HG03565 (cell line): ENCODE measurements at regions not wholly inside any gene's neighbourhood (a gene's known extent, or its start where the extent isn't known, plus 50 kb on each side); places are given as distances from the start of the nearest gene placed in this dataset.
"Not testable (repeated sequence)": the region's sequence is repeated elsewhere in the genome, so short reads cannot be mapped to it uniquely, and the experiment has no call there.

ENCODE experiments used
- ATAC-seq: cut with Tn5 transposase; IDR thresholded peaks from one replicate; pipeline ENCODE4 v1.9.1; 2021; ENCODE audit warnings: mild to moderate bottlenecking, moderate library complexity; ENCODE audit not compliant: unreplicated experiment

DNA sequence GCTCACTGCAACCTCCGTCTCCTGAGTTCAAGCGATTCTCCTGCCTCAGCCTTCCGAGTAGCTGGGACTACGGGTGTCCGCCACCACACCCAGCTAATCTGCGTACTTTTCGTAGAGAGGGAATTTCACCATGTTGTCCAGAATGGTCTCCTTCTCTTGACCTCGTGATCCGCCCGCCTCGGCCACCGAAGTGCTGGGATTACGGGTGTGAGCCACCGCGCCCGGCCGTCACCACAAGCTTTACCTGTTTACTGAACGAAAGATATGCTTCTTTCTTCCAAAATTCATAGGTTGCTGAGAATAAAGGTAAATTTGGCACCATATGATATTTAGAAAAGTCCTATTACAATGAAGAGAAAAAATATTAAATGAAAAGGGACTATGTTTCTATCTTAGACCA, 333.5 kb upstream of the EPHA6 start:
- no peak for ATAC-seq

DNA sequence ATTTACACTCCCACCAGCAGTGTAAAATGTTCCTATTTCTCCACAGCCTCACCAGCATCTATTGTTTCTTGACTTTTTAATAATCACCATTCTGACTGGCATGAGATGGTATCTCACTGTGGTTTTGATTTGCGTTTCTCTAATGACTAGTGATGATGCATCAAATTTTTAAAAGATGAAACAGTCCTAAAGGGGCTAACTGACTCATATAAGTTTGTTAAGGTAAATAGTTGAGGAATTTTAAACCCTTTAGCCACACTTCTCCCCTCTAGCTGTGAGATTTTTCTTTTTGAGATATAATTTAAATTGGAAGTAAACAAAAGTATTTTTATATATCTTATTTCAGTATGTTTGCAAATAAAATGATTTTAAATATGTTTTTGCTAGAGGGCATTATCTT, 331.2 kb upstream of the EPHA6 start:
- ATAC-seq, result not testable (repeated sequence)

DNA sequence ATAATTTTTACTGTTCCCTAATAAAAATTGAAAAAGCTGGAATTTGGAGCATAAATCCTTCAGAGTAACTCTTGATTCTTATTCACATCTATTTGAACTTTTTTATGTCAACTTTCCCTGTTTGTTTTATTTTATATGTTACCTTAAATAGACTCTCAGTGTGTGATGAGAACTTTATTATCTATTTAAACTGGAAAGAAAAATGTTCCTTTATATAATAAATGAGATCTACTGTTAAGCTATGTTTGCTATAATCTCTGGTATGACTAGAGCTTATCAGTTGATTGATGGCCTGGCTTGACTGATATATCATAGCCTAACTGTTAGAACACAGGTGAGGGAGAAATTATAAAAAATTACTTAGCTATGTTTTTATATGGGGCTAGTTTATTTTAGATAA, 330.6 kb upstream of the EPHA6 start:
- no peak for ATAC-seq

DNA sequence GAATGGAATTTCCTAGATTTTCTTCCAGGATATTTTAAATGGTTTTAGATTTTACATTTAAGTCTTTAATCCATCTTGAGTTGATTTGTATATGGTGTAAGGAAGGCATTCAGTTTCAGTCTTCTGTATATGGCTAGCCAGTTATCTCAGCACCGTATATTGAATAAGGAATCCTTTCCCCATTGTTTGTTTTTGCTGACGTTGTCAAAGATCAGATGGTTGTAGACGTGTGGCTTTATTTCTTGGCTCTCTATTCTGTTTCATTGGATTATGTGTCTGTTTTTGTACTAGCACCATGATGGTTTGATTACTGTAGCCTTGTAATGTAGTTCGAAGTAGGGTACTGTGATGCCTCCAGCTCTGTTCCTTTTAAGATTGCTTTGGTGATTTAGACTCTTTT, 325.7 kb upstream of the EPHA6 start:
- ATAC-seq, result no peak

DNA sequence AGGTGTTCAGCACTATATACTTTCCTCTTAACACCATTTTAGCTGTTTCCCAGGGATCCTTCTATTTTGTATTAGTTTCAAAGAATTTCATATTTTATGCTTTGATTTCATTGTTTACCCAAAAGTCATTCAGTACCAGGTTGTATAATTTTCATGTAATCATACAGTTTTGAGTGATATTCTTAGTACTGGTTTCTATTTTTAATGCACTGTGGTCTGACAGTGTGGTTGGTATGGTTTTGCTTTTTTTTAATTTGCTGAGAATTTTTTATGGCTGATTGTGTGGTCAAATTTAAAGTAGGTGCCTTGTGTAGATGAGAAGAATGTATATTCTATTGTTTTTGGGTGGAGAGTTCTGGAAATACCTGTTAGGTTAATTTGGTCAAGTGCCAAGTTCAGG, 323.4 kb upstream of the EPHA6 start:
- no peak for ATAC-seq

DNA sequence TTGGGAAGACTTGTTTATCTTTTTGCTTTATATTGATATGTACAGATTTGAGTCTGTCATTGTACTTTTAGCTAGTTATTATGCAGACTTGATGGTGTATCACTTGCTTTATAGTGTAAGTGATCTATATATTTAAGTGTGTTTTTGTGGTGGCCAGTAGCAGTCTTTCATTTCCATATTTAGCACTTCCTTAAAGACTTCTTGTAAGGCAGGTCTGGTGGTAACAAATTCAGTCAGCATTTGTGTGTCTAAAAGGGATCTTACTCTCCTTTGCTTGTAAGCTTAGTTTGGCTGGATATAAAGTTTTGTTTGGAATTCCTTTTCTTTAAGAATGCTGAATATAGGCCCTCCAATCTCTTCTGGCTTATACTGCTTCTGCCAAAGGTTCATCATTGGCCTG, 322.5 kb upstream of the EPHA6 start:
- no peak for ATAC-seq

DNA sequence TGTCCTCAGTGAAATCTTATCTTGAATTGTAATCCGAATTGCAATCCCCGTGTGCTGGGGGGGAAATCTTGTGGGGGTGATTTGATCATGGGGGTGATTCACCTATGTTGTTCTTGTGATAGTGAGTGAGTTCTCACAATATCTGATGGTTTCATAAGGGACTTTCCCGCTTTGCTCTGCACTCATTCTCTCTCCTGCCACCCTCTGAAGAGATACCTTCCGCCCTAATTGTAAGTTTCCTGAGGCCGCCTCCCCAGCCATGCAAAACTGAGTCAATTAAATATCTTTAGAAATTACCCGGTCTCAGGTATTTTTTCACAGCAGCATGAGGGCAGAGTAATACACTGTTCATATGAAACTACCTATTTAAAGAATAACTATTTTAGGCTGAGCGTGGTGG, 304.1 kb upstream of the EPHA6 start:
- ATAC-seq, result no peak

DNA sequence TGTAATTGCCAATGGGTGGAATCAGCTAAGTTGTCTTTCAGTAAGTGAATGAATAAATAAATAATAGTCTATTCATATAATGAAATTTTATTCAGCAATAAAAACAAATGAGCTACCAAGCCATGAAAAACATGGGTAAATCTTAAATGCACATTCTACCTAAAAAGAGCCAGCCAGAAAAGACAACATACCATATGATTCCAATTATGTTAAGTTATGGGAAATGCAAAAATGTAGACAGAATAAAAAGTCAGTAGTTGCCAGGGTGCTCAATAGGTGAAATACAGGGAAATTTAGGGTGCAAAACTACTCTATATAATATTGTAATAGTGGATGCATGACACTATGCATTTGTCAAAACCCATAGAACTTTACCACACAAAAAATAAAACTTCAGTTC, 277.2 kb upstream of the EPHA6 start:
- no peak for ATAC-seq

DNA sequence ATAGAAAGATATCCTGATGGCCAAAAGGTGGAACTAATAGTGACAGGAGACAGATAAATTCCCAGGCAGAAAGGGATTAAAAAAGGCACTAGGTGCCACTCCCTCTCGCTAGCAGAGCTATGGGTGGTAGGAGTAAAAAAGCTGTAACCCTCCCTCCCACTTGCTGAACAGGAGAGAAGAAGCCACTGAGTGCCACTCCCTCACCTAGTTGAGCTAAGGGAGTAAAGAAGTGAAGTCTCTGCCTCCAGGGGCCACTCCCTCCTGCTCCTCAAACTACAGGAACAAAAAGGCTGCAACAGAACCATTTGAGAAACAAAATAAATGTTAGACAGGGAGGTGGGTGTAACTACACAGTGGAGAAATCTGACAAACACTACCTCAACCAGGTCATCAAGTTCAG, 276.2 kb upstream of the EPHA6 start:
- no peak for ATAC-seq

DNA sequence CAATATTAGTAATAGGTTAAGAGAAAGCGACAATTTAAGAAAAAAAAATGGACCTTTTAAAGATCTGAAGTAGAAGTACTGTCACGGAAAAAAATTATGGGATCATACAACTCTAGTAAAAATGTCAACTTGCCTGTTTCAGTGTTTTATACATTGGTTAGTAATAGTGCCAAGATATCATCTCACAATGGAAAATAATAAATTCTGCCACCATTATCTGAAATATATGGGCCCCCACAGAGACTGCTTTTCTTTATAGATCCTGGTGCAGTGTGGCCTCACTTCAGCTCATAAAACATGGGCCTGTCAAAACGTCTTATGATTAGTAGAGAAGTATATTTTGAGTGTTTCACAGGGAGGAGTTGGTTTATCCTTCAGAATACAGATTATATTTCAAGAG, 266.3 kb upstream of the EPHA6 start:
- no peak for ATAC-seq

DNA sequence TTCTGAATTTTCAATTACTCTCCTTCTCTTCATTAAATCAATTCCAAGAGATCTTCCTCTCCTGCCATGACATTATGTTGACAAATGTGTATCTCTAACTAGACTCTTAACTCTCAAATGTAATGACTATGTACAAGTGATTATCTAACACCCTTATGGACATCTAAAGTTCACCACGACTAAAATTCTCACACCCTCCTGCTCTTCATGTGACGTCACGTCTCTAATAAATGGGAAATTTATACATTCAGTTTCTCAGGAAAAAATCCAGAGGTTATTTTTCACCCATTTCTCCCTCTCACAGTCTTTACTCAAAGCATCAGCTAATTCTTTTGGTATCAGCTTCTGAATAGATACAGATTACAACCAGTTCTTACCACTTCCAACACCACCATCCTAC, 237.5 kb upstream of the EPHA6 start:
- ATAC-seq, result no peak

DNA sequence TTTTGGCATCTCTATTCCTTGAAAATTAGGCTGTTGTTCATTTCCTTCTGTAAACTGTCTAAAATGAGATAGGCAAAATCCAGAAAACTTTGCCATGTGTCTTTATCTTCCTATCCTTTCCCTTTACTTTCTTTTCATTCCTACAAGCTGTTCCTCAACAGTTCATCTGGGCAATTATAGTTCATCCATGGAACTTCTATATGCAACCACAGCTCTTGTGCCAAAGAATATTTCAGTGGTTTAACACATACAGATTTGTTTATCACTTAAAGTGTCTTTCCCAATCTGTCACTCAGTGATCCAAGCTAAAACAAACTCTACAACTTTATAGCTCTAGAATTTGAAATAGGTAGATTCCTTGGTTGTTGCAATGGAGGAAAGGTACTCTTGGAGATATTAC, 230.3 kb upstream of the EPHA6 start:
- no peak for ATAC-seq

DNA sequence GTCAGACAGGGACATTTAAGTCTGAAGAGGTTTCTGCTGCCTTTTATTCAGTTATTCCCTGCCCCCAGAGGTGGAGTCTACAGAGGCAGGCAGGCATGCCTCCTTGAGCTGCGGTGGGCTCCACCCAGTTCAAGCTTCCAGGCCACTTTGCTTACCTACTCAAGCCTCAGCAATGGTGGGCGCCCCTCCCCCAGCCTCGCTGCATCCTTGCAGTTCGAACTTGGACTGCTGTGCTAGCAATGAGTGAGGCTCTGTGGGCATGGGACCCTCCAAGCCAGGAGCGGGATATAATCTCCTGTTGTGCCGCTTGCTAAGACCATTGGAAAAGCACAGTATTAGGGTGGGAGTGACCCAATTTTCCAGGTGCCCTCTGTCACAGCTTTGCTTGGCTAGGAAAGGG, 207.5 kb upstream of the EPHA6 start:
- not testable (repeated sequence) for ATAC-seq

DNA sequence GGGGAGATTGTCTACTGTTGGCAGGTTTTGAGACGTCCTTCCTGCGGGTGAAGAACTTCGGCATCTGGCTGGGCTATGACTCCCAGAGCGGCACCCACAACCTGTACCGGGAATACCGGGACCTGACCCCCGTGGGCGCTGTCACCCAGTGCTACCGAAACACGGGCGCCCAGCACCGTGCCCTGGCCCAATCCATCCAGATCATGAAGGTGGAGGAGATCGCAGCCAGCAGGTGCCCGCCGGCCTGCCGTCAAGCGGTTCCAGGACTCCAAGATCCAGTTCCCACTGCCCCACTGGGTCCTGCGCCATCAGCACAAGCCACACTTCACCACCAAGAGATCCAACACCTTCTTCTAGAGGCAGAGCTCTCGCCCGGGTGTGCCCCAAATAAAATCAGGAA, 194.9 kb upstream of the EPHA6 start:
- no peak for ATAC-seq

DNA sequence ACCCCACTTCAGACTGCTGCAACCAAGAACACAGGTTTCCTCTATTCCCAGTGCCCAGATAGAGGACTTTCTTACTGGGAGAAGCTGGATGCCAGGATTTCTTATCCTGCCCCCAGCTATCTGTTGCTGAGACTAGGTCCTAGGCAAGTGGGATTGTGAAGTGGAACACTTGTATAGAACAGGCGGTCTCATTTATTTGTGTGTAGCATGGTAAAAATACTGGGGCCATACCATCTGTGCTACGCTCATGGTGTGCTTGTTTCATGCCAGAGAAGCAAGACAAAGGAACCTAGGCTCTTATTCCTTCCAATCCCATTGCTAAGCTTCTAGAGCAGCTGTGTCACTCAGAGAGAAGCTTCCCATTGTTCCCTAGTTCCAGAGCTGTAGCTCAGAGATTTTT, 191.5 kb upstream of the EPHA6 start:
- no peak for ATAC-seq

DNA sequence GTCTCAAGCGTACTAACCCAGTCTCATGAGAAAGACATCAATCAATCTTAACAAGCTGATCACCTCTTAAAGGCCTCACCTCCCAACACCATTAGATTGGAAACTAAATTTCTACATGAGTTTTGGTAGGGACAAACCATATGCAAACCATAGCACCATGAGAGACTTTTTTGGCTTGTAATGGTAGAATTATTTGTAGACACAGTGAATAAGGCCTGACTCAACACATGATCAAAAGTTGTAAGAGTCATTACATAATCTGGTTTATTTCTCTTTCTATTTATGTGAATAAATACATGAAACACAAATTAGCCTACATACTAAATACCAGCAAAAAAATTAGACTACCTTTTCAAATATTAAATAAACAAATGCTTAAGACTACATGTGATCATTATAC, 183.3 kb upstream of the EPHA6 start:
- no peak for ATAC-seq

DNA sequence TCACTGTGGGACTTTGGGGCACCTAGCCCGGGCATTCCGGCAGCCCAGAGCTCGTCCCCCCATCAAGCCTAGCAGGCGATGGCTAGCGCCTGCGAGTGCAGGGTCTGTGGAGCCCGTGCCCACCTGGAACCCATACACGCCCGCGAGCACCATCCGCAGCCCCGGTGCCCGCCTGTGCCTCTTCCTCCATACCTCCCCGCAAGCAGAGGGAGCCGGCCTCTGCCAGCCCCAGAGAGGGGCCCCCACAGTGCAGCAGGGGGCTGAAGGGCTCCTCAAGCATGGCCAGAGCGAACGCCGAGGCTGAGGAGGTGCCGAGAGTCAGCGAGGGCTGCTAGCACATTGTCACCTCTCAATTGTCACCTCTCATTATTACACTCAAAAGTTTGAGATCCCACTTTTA, 167.8 kb upstream of the EPHA6 start:
- no peak for ATAC-seq

DNA sequence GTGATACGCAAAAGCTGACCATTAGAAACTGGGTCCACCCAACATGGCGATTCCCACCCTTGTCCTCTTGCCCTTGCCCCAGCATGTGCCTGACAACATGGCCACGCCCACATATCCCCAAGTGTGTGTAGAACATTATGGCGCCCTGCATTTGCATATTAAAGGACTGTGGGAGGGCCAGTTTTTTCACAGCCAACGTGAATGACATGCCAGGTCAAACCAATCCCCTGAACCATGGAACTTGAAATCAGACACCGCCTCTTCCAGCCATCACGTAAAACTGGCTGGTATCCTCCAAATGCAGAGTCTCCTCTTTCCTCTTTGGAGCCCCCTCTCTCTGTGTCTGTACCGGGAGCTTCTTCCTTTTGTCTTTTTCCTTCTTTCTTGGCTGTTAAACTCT, 156.7 kb upstream of the EPHA6 start:
- no peak for ATAC-seq

DNA sequence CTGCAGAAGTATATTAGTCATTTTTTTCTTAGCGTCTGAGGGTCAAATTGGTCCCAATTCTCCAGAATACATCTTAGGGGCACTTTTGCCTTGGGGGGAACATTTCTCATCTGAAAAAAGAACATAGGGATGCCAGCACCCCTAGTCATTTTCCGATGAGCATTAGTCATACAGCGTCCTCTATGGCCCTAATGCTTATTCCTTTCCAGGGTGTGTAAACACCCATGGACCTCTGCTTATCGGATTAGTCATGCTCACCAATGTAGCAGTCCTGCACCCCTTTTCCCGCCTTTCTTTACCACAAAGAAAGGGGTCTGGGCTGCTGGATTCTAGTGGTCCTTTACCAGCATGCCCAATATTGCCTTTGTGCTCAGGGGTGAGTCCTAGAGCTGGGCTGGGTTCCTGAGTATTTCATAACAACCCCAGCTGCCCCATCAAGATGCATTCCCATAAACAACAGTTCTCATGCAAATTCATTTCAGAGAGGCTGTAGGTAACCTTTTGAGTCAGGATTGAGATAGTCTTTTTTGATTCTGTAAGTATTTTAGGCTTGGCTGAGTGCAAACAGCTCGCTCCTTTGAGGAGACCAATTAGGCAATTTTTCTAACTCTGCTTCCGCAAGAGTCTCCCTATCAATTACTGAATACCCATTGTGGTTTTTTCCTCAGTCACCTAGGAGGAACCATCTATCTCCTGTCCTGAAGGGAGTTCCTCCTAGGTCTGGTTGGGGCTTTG, 142.4 kb upstream of the EPHA6 start:
- ATAC-seq, result not testable (repeated sequence)

DNA sequence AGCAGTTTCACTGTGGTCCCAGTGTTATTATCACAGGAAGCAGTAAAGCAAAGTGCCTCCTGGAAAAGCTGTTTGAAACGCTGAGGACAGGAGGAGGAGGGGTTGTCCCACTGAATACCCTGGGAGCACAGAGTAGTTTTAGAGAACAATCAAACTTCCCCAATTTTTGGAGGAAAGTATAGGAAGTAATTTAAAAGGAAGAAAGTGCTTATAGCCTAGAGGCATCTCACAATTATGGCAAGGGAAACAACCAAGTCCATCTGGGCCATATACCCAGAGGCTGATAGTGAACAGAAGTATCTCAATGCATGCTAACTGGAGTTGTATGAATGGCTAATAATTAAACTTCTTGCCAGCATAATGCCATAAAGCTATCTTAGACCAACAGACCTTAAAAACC, 137.2 kb upstream of the EPHA6 start:
- ATAC-seq, result no peak

DNA sequence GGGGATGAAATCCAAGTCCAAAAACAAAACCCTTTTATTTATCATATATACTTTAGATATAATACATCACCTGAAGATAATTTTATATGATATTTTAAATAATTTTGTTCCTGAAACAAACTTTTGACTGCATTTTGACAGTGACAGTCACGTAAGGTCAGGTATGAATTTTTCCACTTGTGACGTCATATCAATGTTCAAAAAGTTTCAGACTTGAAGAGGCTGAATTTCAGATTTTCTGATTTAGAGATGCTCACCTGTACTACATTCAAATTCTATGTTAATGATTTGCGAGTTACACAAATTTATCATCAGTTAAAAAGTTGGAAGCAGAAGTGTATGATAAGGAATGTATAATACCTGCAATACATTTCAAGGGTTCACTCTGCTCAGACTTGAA, 136.1 kb upstream of the EPHA6 start:
- no peak for ATAC-seq

DNA sequence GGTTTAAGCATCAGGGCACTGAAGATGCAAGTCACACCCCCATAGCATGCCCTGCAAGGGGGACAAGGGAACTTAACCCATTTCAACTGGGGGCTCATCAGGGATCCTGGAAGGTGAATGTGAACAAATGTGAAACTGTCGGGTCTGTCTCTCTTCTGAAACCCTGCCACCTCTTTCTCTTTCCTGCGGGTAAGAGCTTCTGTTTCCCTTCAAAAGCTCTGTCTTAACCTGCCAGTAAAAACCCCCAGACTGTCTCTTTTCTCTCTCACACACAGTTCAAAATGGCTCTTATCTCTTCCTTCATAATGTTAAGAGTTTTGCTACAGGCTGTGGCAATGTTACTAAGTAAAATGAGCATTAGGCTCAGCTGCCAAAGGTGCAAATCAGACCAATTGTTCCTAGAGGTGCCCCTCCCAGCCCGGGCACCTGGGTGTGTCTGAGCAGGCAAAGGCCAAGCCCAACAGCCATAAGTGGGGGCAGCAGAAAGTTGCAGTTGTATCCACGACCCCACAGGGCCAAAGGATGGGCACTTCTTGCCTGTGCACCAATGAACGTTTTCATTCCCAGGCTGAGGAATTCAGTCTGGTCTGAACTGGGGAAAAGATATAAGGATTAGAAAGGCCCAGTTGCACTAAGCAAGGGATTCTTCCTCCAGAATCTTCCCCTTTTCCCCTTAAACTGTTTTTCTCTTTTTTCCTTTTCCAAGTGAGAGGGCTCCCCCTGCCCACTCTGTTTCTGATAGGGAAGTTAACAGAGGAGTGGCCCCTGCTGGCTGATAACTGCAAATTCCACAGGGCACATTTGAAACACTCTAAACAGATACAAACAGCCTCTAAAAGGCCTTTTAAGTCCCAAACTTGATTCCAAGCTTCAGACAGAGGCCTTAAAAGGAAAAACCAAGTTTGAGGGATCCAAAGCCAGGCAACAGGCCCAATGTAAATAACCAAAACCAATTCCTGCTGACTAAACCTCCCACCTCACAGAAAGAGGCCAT, 113.8 kb upstream of the EPHA6 start:
- ATAC-seq, result no peak
